Activated CD4-positive, CD25-positive, alpha-beta regulatory T cell (primary cell): ENCODE measurements at regions not wholly inside any gene's neighbourhood (a gene's known extent, or its start where the extent isn't known, plus 50 kb on each side); places are given as distances from the start of the nearest gene placed in this dataset.
"Not testable (repeated sequence)": the region's sequence is repeated elsewhere in the genome, so short reads cannot be mapped to it uniquely, and the experiment has no call there.

Experiments used
- DNase-seq, 4 experiments: peaks; one replicate each; lab custom pipeline; 2025; lab: John Stamatoyannopoulos, UW

DNA sequence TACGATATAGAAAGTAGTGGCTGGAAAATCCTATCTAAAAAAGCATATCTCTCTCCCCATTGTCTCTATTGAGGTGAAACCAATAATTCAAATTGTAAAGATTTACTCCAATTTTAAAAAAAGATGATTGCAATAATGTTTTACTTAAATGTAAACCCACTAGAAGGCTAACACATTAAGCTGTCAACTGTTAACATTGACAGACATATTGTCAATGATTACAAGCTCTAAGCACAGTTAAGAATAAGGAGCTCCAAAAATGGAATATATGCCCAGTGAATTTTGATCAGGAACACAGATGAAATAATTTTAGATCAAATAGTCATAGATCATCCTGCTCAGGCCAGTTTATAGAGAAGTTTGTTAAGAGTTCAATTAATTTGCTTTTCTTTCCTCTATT, 123.6 kb upstream of the NETO1 start:
- DNase-seq: no peak

DNA sequence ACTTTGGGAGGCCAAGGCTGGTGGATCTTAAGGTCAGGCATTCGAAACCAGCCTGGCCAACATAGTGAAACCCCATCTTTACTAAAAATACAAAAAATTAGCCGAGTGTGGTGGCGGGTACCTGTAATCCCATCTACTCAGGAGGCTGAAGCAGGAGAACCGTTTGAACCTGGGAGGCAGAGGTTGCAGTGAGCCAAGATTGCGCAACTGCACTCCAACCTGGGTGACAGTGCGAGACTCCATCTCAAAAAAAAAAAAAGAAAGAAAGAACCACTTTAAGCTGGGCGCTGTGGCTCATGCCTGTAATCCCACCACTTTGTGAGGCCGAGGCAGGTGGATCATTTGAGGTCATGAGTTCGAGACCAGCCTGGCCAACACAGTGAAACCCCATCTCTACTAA, 119.8 kb upstream of the NETO1 start:
- DNase-seq: not testable (repeated sequence)

DNA sequence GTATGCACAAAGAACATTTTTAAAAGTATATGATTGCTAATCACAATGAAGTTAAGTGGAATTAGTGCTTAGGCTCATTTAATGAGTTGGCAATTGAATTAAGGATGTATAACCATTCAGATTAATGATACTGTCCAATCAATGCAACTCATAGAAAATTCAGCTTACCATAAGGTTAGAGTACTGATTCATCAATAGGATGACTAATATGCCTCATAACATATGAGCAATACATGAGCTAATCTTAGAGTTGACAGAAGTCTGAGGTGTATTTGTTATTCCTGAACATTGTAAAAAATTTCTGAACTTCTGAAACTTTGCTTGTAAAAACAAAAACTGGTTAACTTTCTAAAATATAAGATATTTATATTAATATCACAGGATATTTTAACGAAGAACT, 118.3 kb upstream of the NETO1 start:
- no peak for DNase-seq

DNA sequence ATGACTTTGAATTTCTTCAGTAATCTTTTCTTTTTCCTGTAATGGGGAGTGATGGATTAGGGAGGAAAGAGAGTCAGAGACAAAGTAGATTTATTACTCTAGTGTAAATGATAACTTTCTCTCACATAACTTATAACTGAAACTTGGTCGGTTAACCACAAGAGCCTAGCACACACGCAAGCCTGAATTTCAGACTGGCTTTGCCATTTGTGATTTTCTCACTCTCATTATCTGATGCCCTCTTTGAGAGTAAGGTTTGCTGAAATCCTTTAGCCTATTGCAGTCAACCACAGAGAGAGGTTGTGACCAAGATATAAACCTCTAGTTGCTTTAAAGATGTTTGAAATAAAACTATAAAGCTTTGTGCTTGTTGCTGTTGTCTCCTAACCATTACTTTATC, 117.9 kb upstream of the NETO1 start:
- no peak for DNase-seq

DNA sequence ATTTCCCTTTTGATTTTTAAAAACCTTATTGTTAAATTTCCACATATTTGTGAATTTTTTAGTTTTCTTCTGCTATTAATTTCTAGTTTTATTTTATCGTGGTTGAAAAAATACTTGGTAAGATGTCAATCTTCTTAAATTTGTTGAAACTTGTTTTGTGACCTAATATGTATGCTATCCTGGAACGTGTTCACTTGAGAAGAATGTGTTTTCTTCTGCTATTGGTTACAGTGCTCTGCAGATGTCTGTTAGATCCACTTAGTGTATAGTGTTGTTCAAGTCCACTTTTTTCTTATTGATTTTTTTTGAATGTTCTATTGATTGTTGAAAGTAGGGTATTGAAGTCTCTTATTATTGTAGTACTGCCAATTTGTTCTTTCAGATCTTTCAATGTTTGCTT, 116.5 kb upstream of the NETO1 start:
- DNase-seq: no peak

DNA sequence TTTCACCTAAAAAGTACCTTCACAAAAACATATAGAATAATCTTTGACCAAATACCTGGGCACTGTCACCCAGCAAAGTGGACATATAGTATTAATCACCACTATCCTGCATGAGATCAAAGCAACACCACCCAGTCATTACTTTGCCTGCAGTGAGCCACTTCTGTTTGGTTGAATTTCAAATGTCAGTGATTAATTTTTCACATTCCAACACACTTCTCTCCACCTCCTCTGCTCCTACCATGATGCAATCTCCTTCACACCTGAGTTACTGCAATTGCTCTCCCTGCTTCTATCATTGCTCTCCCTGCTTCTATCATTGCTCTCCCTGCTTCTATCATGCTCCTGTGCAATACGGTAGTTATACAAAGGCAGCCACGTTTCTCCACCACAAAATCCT, 106.1 kb upstream of the NETO1 start:
- no peak for DNase-seq

DNA sequence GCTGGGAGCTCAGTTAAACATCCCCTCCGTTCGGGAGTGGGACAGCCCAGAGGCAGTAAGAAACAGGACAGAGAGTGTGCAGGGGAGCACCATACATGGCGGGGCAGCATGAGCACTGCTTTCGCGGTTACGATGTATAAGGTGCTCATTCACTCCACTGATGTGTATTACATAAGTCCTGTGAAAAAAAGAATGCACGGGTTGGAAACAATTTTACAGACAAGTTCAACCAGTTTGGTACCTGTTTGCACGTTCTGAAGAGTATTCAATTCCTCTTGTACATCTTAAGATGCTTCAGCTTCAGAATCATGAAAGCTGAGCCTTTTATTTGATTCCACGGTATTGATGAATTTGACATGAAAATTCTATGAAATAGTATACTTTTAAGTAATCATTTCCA, 97.8 kb upstream of the NETO1 start:
- DNase-seq: no peak

DNA sequence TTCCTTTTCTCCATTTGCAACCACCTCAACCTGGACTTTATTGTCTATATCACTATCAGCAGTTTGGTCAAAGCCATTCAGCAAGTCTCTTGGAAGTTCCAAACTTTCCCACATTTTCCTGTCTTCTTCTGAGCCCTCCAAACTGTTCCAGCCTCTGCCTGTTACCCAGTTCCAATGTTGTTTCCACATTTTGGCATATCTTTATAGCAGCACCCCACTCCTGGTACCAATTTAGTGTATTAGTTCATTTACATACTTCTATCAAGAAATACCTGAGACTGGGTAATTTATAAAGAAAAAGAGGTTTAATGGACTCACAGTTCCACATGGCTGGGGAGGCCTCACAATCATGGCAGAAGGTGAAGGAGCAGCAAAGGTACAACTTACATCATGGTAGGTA, 90.4 kb upstream of the NETO1 start:
- DNase-seq: not testable (repeated sequence)

DNA sequence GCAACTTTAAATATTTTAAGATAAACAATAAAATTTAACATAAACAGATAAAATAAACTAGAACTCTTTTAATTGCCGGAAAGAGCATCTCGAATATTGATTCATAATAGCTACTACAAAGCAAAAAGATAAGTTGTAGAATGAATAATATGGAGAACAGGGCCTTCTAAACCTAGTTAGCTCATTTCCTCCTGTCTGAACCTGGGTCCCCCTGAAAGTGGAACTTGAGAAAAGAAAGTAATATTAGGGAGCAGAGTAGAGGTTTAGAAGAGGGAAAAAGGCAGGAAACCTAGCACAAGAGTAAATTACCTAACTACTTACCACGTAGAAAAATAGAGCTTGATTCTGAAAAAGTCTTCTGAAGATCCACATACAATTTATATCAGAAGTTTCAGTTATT, 80.7 kb upstream of the NETO1 start:
- no peak for DNase-seq

DNA sequence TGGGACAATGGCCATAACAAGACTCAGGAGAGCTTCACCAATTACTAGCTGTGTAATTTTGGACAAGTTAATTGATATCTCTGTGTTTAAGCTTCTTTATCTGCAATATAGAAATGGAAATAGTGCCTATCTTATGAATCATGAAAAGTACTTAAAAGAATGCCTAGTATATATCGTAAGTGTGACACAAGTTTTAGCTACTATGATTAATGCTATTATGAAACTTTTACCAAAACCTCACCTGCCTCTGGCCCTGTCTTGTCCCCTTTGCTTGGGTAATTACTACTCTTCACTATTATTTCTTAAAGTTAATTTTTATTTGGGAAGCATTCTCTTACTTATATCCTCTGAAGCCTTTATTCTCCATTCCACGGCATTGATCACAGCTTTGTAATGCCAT, 75.0 kb upstream of the NETO1 start:
- no peak for DNase-seq

DNA sequence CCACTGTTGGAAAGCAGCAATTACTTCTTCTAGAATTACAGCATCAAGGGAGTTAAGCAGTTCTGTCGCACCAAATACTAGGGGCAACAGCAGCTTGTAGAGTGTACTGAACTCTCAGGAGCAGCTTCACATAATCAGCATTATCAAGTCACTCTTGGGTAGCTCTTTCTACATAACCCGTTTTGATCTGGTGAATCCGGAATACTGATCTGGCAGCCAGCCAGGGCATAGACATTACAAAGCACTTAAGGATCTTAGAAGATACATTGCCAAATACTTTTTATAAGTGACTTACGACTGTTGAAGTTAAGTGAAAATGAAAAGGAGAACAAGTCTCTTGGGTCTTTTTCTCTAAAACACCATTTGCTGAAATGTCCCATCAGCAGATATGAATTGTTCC, 73.2 kb upstream of the NETO1 start:
- no peak for DNase-seq

DNA sequence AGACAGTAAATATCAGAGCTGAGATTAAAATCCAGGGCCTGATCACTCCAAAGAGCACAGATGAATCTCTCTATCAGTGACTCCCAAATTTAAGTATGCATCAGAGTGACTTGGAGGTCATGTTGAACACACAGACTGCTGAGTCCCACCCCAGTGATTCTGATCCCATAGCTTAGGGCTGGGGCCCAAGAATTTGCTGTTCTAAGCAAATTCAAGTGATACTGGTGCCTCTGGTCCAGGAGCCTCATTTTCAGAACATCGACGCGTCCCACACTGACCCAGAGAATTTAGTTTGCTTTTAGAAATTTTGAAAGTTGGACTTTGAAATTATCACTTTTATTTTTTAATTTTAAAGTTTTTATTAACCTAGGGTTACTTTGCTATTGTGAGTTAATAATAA, 72.7 kb upstream of the NETO1 start:
- DNase-seq: no peak

DNA sequence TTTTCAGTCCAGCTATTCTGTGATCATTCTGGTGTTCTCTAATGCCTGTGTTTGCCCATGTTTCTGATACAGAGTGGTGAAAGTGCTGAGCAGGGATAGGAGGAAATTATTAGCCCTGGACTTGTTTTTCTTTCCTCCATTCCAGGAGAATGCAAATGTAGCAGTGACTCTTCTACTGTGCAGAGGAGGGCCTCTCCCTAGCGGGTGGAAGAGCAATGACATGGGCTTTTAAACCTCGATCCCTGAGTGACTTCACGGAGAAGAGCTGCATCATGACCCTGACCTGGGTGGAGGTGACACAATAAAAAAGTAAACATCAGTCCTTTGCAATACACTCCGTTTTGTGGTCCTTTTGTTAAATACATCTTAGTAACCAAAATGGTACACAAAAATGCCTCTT, 68.0 kb upstream of the NETO1 start:
- no peak for DNase-seq

DNA sequence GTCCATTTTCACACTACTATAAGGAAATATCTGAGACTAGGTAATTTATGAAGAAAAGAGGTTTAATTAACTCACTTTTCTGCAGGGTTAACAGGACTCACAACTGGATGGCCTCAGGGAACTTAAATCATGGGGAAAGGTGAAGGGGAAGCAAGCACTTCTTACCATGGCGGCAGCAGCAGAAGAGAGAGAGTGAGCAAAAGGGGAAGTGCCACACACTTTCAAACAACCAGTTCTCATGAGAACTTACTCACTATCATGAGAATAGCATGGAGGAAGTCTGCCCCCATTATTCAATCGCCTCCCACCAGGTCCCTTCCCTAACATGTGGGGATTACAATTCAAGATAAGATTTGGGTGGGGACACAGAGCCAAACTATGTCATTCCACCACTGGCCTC, 55.1 kb upstream of the NETO1 start:
- DNase-seq: no peak
